NCI-H510A treated with DMSO at 0.1 percent for 48 hours (cell line): ENCODE measurements at regions not wholly inside any gene's neighbourhood (a gene's known extent, or its start where the extent isn't known, plus 50 kb on each side); places are given as distances from the start of the nearest gene placed in this dataset.
"Not testable (repeated sequence)": the region's sequence is repeated elsewhere in the genome, so short reads cannot be mapped to it uniquely, and the experiment has no call there.

Source experiments
- DNase-seq: peaks from one replicate; lab custom pipeline; 2025; lab: John Stamatoyannopoulos, UW

DNA sequence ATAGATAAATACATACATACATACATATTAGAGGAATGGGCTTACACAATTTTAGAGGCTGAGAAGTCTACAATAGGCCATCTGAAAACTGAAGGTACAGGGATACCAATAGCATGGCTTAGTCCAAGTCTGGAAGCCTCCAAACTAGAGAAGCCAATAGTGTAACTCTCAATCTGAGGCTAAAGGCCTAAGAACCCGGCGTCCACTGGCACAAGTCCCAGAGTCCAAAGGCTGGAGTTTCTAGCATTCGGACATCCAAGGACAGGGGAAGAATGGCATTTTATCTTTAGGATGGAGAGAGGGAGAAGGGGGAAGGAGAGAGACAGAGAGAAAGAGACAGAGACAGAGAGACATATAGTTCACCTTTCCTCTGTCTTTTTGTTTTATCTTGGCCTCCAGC lies 63.7 kb upstream of the SYT4 start:
- no peak for DNase-seq

DNA sequence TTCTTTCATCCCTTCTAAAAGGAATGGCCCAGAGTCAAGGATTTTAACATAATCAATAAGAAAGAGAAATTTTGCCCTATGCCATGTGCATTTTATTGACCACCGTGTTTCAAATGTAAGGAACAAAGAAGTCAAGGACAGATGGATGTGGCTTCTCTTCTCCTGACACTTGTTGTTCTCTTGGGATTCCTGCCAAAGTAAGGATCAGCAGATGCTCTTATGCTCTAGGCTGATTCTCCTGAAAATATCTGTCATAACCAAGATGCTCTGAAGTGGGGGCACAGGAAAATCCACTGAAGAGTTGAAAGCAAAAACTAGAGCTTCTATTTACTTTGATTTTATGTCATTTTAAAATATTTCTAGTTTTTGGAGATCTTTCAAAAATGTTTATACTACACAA lies 72.9 kb upstream of the SYT4 start:
- no peak for DNase-seq

DNA sequence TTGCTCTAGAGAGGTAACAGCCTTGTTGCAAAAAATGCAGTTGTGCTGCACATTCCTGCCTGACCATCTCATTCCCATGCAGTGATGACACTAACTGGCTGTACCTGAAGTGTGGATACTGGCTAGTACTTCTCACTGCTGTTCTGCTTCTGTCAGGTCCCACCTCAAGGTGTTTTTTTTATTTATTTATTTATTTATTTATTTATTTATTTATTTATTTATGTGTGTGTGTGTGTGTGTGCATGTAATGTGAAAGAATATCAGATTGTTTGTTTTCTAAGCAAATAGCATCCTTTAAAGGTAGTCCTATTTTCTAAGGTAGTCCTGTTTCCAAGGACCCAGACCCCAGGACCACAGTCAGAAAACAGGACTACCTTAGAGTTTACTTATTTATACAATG lies 87.2 kb upstream of the SYT4 start:
- DNase-seq: no peak

DNA sequence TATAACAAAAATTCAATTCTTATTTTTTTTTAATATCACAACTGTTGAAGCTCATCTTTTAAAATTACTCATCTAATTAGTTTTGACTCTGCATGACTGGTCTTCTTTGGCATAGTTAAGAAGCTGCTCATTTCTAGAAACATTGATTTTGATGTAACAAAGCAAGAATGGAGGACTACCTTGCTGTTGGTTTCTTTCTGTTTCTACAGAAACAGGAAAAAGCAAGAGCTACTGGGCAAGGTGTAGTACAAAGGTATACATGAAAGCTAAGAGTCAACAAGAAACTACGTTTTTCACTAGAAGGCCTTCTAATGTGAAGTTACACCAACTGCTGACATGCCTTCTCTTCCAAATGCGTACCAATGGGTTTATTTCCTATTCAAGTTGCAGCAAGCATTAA lies 90.6 kb upstream of the SYT4 start:
- no peak for DNase-seq

DNA sequence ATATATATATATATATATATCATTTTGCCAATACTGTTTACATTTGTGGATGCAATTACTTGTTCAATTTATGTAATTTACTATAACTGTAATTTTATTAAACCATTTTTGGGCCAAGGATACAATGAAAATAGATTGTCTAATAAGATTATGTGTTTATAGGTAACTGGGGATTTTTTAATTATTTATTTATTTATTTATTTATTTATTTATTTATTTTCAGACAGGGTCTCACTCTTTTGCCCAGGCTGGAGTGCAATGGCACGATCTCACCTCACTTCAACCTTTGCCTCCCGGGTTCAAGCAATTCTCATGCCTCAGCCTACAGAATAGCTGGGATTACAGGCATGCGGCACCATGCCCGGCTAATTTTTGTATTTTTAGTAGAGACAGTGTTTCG lies 92.0 kb upstream of the SYT4 start:
- not testable (repeated sequence) for DNase-seq

DNA sequence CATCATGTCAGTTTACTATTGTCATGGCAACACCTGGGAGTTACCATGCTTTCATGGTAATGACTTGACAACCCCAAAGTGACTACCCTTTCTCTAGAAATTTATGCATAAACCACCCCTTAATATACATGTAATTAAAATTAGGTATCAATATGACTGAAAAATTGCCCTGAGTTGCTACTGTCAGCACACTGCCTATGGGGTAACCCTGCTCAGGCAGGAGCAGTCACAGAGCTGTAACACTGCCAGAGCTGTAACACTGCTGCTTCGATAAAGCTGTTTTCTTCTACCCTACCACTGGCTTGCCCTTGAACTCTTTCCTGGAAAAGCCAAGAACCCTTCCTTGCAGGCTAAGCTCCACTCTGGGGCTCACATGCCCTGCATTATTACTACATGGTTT lies 95.5 kb upstream of the SYT4 start:
- no peak for DNase-seq

DNA sequence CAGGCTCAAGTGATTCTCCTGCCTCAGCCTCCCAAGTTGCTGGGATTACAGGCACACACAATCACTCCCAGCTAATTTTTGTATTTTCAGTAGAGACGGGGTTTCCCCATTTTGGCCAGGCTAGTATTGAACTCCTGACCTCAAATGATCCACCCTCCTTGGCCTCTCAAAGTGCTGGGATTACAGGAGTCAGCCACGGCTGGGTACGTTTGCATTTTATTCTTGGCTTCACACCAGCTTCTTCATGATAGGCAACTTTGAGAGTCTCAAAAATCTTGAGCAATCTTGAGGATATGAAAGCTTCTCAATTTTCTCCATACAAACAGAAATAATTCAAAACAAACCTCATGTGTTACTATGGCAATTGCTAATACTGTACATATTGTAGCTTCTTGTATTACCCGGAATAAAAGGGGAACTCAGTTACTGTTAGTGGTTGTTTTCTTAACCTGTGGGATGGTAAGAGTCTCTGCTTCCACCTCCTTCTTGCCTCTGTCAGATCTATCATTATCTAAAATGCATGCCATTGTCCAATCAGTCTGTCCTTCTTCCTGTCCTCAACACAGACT lies 102.9 kb upstream of the SYT4 start:
- no peak for DNase-seq

DNA sequence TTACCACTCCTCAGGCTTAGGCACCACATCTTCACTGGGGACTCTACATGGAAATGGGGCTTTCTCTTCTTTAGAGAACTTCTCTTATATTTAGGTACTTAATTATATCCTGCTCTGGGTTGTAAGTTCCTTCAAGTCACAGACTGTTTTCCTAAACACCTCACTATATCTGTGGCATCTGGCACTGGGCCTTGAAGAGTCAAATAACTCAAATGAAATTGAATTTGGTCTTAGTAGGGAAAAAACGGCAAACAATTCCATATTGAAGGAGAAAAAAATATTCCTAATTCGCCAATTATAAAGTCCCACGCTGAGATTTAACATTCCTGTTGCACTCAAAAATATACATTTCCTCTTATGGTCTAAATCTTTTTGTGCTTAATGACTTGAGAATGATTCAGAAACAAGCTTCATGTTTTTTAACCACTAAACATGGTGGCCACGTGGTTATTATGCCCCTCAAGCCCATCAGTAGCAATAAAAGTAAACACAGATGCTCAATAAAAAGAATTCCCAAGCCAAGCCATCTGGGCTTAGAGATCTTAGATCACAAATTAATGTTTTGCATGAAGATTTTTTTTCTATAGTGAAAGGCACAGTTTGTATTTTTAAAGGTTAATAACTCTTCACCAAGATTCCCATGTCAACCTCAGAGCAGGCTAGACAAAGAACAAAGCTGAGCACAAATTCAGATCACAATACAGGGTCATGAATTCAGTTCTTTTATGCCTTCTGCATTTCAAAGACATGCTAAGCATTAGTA lies 105.5 kb upstream of the SYT4 start:
- no peak for DNase-seq

DNA sequence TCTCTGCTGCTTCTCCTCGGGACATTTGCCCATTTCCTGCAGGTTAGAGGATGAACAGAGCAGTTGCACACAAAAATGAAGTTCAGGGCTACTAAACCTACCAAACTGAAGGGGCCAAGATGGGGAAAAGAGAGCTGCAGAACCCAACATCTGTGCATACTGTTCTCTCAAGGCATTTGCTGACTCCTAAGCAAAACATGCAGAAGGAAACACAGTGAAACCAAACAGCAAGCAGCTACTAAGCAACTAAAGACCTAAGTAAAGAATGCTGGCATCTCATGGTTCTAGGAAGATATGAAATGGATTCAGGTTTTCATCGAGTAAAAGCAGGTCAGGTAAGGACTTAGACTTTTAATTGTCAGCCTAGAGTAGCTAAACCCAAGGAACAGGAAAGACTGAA lies 111.9 kb upstream of the SYT4 start:
- DNase-seq: peak; percentile 8

DNA sequence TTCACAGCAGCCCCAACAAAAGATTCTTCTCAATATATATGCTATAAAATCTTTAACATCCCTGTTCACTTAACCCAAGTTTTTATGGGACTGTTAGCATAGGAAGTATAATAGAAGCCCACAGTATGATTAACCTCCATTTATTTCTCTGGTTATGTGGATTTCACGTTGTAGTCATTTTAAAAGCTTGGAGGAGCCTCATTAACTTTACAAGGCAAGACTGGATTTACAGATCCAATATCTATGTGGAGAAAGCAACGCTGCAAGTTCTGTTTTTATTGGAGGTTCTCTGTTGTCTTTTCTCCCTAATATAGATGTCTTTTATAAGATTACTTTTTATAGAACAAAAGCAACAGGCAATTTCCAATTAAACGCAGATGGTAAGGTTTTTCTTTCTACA lies 114.9 kb upstream of the SYT4 start:
- DNase-seq: no peak

DNA sequence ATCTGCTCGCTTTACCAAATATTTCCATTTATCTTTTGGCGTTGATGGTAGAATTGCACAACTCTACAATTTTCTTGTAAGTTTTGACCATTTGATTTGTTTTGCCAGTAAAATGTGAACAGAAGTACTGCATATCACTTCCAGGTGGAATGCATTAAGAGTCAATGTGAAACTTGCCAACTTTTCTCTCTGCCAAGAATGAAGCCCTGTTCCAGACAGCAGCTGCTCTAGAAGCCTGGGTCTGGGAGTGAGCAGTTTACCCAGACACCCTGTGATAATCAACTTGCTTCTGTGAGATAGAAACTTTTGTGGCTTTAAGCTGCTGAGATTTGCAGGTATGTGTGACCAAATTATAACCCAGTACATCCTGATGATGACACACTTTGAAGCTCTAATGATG lies 115.9 kb upstream of the SYT4 start:
- no peak for DNase-seq

DNA sequence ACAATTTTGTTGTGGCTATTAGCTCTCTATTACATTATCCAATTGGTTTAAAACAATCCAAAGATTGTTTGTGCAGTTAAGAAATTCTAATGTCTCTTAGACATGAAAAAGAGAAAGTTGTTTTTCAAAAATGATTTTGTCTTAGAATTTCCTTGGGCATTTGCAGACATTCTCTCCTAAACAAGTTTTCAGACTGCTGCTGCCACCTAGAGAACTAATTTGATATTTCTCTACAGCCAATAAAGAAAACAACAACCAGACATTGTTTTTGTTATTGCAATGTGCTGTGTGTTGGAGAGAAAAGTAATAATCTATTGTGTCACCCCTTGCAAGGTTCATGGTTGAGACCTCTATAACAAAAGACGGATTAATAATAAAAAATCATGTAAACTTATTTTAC lies 119.0 kb upstream of the SYT4 start:
- peak; percentile 65 for DNase-seq

DNA sequence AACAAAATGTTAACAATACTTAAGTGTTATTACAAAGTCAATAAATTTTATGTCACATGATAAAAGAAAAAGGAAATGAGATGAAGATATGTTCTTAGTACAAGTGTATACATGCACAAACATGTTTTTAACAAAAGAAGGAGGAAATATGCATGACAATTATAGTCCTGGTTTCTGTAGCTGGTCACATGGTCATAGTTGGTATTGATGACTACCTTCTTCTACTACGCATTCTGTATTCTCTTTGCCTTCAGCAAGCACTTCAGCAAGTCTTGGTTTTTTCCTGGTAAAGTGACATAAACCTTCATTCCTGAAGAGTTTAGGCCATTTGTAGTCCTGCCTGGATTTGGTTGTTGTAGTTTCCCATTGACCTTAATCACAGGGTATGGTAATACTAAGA lies 121.3 kb upstream of the SYT4 start:
- DNase-seq: no peak

DNA sequence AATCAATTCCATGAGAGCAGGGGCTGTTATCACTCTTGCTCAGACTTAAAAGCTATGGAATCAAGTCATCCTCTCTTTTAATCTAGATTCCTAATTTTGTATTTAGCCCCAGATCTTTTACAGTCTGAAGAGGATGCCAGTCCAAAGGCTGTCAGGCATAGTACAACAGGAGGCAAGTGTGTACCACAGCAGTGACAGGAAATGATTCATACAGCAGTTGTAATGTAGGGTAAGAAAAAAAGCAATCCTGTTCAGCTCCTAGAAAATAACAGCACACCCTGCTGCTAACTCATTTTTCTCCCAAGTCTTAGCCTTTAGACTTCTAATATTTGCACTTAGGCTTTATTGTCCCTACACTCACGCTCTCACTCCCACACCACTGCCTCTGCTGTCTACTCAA lies 127.8 kb upstream of the SYT4 start:
- no peak for DNase-seq

DNA sequence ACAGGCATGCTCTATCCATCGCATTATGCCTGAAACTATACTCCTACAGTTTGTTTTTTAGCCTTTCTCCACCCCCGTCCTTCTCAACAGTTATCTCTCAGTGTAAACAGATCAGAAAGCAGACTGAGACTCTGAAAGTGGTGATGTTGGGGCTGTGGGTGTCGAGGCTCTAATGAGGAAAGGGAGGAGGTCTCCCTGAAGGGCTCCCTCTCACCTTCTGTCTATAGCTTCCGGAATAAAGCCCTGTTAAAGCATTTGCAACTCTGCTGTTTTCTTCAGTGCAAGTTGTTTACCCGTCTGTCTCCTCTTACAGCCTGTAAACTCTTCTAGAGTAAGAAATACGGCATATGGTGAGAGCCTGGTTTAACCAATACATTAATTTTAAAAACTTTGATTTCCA lies 136.7 kb upstream of the SYT4 start:
- no peak for DNase-seq

DNA sequence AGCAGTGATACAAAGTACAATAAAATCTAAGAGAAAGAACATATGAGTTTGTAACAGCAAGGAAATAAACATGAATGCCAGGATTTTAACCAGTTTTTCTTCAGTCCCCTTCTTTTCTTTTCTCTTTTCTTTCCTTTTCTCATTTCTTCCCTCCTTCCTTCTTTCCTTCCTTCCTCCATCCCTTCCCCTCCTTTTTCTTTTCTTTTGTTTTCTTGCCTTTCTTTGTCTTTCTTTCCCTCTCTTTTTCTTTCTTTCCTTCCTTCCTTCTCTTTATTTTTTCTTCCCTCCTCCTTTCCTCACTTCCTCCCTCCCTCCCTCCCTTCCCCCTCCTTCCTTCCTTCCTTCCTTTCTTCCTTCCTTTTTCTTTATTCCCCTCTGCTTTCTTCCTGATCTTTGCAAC lies 142.8 kb upstream of the SYT4 start:
- DNase-seq: no peak

DNA sequence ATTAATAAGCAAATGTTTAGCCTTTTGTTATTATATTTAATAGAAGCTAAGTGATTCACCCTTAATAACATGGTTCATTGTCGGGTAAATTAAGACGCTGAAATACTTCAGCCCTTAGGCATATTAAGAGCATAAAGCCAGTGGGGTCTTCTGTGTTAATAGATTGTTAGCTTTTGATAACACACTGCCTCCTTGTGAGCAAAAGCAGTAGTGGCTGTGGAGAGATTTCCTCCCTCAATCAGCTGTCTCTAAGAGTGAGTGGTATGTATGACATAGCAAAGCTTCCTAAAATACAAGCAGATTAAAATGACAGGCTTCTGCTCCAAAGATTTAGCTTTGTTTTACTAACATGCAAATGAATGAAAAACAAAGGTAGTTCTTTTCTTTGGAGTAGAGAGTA lies 143.7 kb upstream of the SYT4 start:
- DNase-seq: no peak

DNA sequence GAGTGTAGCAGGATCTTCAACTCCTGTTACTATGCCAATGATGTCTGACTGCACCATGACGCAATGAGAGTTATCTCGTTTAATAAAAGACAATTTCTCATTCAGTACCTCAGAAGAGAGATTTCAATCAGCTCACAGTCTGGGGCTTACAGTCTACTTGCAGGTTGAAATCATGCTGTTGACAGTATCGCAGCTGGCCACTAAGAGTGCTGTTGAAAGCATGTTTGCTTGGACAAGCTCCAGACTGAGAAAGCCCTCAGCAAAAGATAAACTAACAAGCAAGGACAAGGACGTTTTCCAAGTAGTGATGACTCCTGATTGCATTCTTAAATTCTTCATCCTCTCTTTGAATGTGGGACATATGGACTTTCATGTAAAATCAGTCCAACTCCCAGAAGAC lies 145.2 kb upstream of the SYT4 start:
- DNase-seq: peak; percentile 70

DNA sequence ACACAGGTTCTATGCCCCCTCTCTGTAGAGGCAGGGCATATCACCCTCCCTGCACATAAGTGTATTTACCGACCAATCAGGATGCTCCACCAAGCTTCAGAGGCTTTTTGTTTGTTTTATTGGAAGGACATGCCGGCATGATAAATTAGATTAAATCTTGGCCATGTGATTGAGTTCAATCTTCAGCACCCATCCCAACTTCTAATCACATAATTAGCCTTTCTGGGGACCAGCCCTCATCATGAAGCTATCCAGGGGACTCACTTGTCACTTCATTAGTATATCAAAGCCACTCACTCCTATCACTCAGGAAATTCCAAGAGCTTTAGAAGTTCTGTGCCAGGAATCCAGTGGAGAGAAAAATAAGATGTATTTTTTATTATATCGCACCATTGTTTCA lies 158.6 kb upstream of the SYT4 start:
- no peak for DNase-seq

DNA sequence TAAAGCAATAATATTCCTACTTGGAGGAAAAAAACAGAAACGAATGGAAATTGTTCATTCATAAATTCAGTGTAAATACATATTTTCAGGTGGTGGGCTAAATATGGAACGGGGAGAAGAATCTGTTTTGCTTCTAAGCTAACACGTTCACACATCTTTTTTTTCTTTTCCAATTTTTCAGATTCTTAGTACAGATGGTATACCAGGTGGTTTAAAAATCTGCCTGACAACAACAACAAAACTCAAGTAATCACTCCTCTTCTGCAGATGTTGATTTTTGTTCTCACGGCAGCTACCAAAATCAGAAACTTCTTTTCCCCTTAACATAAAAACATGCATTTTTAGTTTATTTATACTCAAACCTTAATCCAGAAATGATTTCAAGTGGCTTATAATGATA lies 164.8 kb upstream of the SYT4 start:
- no peak for DNase-seq

DNA sequence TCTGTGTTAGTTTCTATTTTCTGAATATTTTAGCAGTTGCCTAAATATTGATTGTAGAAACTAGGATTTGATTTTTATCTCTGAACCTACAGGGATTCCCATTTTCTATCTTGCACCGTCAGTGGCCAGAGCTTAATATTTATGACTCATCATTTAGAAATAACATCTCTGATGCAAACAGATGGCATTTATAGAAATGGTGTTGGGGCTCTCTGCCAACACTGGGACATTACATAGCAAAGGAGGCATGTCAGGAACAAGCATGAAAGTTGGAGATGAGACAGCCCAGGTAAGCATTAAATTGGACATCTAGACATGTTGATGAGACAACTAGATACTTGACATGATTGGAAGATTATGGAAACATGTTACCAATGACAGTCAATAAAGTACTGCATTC lies 165.3 kb upstream of the SYT4 start:
- no peak for DNase-seq

DNA sequence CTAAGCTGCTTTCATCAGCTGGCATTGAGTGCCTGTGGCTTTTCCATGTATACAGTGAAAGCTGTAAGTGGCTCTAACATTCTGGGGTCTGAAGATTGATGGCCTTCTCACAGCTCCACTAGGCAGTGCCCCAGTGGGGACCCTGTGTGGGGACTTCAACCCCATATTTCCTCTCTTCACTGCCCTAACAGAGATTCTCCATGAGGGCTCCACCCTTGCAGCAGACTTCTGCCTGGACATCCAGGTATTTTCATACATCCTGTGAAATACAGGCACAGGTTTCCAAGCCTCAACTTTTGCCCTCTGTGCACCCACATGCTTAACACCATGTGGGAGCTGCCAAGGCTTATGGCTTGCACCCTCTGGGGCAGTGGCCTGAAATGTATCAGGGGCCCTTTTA lies 188.2 kb upstream of the SYT4 start:
- DNase-seq: no peak

DNA sequence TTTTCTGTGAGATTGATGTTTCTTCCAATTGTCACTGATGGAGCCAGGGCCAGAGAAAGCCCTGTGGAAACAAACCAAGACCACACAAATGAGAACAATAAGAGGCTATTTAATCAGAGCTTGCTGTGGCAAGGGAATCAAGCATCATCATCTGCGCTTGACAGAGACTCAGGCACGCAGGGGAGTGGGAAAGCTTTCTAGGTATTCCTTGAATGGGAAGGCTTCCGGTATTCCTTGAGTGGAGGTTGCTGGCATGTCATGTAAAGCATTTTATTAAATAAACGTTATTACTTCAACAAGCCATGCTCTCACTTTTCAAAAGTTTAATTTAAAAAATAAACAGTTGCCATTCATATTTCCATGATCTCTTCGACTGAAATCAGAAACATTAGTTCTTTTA lies 194.6 kb upstream of the SYT4 start:
- DNase-seq: no peak

DNA sequence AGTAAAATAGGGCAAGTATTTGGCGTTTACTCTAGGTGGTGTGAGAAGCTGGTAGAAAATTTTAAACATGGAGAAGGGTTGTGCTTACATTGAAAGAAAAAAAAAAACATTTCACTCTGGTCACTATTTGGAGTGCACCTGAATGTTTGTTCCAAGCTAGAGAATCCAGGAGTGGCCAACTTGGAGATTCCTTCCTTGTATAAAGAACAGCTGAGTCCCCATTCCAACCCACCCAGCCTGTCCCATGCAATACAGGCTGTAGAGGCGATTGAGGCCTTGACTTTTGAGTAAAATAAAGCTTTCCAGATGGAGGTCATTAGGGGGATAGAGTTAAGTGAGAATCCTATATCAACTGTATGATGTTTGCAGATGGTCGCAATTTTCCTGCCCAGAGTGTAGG lies 203.8 kb upstream of the SYT4 start:
- no peak for DNase-seq
